GM18502 (cell line): ENCODE measurements at regions not wholly inside any gene's neighbourhood (a gene's known extent, or its start where the extent isn't known, plus 50 kb on each side); places are given as distances from the start of the nearest gene placed in this dataset.
"Not testable (repeated sequence)": the region's sequence is repeated elsewhere in the genome, so short reads cannot be mapped to it uniquely, and the experiment has no call there.

ENCODE experiments used
- ATAC-seq: cut with Tn5 transposase; IDR thresholded peaks from one replicate; pipeline ENCODE4 v1.9.1; 2021; ENCODE audit warnings: mild to moderate bottlenecking; ENCODE audit not compliant: unreplicated experiment, poor library complexity

DNA sequence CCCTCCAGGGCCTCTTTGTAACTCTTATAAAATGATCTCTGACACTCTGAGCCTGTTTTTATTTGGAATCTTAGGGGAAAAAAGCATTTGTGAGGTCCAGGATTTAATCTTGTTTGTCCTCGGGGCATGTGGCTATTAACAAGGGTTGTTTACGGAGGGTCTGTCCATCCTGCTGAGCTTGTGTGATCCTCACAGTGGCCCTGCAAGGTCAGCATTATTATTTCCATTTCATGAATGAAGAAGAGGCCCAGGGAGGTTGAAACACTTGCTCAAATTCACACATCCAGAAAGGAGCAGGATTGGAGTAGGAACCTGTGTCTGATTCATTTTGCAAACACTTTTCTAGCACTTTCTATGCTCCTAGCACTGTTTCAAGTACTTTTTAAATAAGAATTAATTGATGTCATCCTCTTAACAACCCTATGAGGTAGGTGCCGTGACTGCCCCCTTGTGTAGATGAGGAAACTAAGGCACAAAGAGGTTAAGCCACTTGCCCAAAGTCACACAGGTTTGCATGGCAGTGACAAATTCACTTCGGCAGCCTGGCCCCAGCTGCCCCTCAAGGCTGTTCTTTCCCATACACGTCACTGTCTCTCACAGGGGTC, 178.9 kb downstream of the MIS18A start:
- no peak for ATAC-seq

- no peak for ATAC-seq
These were observed 182.4 kb downstream of the MIS18A start for GRCh38 chr21:32096411-32096810.

GRCh38 chr21:32094804-32095203, 184.0 kb downstream of the MIS18A start:
- no peak for ATAC-seq

DNA sequence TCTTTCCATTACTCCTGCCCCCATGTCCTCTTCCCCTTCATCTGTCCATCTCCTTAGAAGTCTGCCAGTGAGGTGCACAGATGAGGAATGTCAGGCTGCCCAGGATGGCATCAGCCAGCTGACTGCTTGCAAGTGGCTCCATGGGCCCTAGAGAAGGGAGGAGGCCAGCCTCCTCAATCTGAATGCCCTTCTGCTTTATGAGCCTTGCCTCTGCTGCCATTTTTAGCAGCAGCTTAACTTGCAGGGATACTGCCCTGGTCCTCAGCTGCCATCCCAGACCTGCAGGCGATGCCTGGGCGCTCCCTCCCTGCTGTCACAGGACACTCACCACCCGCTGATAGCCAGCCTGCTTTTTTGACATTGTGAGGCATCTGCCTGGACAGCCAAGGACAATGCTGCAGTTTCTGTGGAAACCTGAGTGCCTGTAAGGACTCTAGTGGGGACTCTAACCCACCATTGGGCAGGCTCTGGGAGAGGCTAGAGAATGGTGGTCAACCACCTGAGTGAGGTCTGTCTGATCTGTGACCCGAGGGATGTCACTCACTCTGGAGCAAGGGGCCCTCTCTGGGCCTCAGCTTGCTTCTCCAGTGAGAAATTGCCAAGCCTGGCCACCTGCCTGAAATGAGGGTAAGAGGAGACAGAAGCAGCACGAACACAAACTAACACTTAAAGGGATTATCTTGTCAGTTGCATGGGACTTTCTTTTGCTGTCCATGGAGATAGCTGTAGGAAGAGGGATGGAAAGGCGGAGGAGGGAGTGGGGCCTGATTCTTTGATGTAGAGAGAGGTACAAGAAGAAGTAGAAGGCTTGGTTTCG, 185.0 kb downstream of the MIS18A start:
- ATAC-seq, result no peak

DNA sequence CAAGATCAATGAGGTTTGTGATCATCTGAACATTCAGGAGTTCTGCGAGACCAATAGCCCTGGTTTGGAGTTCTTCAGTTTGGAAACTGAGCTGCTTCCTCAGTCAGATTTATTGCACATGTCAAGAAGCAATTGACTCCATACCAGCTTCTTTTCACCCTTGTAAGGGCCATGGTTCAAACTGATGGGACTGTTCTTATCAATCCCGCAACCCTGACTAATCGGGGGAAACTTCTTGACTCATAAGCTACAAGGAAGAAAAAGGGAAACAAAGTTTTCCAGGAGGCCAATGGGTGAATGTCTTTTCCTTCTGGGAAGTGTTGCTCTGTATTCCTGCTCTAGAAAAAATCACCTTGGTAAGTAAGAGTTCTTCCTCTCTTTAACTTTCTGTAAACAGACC, 187.9 kb downstream of the MIS18A start:
- ATAC-seq, result no peak

DNA sequence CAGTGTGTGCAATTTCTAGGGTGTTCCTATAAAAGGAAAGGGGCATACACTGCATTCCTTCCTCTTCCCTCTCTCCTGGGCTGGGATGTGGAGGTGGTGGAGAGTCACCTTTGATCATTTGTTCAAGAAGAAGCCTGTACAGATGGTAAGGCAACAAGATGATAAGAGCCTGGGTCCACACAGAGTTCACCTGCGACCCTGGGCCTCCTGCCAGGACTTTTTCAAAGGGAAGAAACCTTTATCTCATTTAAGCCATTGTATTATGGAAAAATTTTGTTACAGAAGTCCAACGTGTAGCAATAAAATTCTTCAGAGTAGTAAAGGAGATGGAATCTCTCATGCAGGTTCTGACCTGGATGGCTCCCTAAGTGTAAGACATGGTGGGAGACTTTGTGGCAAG, 189.1 kb downstream of the MIS18A start:
- ATAC-seq, result no peak

GRCh38 chr21:32088471-32088870, 190.4 kb downstream of the MIS18A start:
- no peak for ATAC-seq

DNA sequence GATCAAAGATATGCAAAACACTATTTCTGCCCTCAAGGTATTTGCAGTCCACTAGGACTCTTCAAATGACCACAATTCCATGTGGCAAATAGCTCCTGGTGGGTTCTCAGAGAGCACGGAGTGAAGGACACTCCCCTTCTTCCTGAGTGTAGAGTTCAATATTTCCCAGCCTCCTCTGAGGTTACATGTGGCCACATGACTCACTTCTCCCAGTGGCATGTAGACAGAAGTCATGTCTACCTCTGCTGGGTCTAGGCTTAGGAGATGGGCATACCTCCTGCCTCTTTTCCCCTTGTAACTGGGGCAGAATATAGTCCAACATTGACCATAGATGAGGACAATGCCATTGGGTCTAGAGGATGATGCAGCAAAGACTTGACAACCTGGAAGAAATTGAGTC, 191.4 kb downstream of the MIS18A start:
- no peak for ATAC-seq

DNA sequence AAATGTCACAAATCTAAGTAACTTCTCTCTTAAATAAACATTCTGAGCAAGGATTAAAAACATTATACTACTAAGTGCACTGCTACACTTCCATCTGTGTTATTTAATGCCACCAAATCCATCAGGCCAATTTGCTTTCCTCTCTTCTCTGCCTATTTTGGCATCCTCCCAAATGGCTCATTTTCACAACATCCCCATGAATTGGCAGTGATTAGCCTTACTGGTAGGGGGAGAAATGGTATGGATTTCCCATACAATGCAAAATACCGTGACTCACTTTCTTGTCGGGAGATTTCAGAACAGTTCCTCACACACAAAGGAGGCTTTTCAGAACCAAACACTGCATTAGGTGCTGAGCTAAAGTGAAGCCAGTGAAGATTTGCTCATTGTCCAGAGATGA, 195.7 kb downstream of the MIS18A start:
- no peak for ATAC-seq

DNA sequence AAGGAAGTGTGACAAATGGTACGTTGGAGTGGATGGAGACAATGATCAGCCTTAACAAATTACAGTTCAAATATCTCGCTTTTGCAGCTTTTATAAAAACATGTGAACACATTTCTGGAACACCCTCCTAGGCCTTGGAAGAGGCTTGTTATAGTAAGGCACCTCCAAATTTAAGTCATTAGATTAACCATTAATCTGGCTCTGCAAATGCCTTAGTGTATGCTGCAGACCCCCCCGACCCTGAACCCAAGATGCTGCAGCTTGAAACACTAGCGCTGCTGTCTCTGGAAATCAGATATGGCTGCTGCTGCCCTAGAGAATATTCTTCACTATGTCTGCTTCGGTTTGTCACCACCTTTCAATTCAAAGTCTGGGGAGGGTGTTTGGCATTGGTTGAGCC, 196.4 kb downstream of the MIS18A start:
- no peak for ATAC-seq

DNA sequence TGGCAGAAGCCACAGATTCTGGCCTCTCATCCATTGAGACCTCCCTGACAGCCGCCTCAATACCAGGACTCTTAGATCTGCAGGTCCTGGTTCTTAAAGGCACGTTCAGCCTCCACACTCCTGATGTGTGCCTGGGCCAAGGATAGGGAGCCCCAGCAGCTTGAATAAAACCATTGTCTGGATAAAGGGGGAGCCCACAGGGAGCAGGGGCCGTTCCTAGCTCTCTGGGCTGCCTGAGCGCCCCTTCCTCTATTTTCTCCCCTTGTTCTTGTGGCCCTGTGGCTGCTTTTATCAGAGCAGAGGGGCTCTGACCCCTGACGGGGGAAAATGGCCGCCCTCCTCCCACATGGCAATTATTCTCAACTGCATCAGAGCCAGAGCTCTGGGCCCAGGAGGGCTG, 200.8 kb downstream of the HUNK start:
- ATAC-seq, result no peak

GRCh38 chr21:32073190-32073589, 200.4 kb downstream of the HUNK start:
- ATAC-seq, result no peak

GRCh38 chr21:32071620-32072019, 198.8 kb downstream of the HUNK start:
- not testable (repeated sequence) for ATAC-seq

- ATAC-seq, result no peak
These were observed 198.0 kb downstream of the HUNK start for GRCh38 chr21:32070676-32071330.

DNA sequence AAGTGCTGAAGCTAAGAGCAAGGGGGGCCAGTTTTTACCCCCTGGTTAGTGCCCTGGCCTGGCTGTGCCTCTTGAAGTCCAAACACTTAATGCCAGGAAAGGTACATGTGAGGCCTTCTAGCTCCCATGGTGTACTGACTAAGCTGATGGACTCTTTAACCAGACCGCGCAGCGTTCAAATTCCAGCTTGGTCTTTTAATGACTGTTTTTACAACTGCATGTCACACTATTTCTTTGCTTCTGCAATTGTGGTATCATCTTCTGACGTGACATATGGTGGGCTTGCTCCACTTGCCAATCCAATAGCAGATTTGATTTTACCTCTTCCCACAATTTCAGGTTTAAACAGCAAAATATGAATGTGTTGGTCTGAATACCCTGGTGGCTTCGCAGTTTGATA, 197.3 kb downstream of the HUNK start:
- ATAC-seq, result no peak

GRCh38 chr21:32065654-32066053, 192.8 kb downstream of the HUNK start:
- no peak for ATAC-seq

DNA sequence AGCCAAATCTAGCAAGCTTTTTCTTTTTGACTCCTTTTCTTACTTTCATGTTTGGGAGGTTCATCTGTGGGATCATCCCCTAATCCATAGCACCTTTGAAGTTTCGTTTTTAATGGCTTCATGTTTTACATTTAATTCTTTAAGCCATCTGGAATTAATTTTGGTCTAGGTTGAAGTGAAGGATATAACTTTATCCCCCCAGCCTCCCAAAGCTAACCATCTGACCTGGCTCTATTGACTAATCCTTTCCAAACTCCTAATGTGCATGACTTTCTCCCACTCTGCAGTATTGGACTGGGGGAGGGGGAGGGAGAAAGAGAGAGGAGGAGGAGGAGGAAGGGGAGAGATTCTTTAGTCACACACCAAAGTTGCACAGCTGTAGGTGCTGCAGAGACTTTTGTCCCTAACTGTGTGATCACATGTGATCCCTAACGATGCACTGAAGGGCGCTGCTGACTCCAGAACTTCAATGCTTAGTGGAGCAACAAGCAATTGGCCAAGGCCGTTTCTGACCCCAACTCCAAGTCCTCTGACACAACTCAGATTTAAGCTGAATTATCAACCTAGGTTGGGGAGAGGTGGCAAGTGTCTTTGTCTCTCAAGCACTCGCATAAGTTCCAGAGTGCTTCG, 191.6 kb downstream of the HUNK start:
- ATAC-seq, result no peak

- ATAC-seq, result no peak
These were observed 189.9 kb downstream of the HUNK start for GRCh38 chr21:32062591-32063227.

GRCh38 chr21:32061729-32062128, 188.9 kb downstream of the HUNK start:
- ATAC-seq, result no peak

- no peak for ATAC-seq
These were observed 184.0 kb downstream of the HUNK start for GRCh38 chr21:32056791-32057190.

- ATAC-seq, result no peak
These were observed 182.5 kb downstream of the HUNK start for GRCh38 chr21:32055305-32055704.
